ENCODE measurements at regions not wholly inside any gene's neighbourhood (a gene's known extent, or its start where the extent isn't known, plus 50 kb on each side); places are given as distances from the start of the nearest gene placed in this dataset.
A peak's percentile ranks its signal among the peaks of the same experiment; 100 is the strongest.

GRCh38 chr12:46487567-46488131, 115.1 kb upstream of the SLC38A2 start:
- TF ChIP-seq CTCF (IDR thresholded peaks at IDR 0.05; ENCODE audit: low read depth, low read length) (no peak), MAX (IDR thresholded peaks at IDR 0.05; ENCODE audit: low read depth, low read length) (no peak), POLR2A (IDR thresholded peaks at IDR 0.05; ENCODE audit: extremely low read depth, insufficient read length) (no peak), MYC (IDR thresholded peaks at IDR 0.05; ENCODE audit: low read depth, low read length) (no peak)
- DNase-seq (ENCODE audit: low read depth), result peak; percentile 55
- no peak overlapping the region for H3K4me3 ChIP-seq (ENCODE audit: low read depth, low read length)

GRCh38 chr12:46486588-46486987, 114.0 kb upstream of the SLC38A2 start:
- DNase-seq (ENCODE audit: low read depth), result peak; percentile 9
- H3K4me3 ChIP-seq (ENCODE audit: low read depth, low read length), result no peak overlapping the region
- TF ChIP-seq MAX (IDR thresholded peaks at IDR 0.05; ENCODE audit: low read depth, low read length), result no peak
- TF ChIP-seq CTCF (IDR thresholded peaks at IDR 0.05; ENCODE audit: low read depth, low read length), result no peak
- no peak for TF ChIP-seq POLR2A (IDR thresholded peaks at IDR 0.05; ENCODE audit: extremely low read depth, insufficient read length)
- no peak for TF ChIP-seq MYC (IDR thresholded peaks at IDR 0.05; ENCODE audit: low read depth, low read length)

- H3K4me3 ChIP-seq (ENCODE audit: low read depth, low read length), result no peak overlapping the region
These were observed 113.3 kb upstream of the SLC38A2 start for GRCh38 chr12:46485853-46486252.

GRCh38 chr12:46484396-46485061, 112.0 kb upstream of the SLC38A2 start:
- TF ChIP-seq MAX (IDR thresholded peaks at IDR 0.05; ENCODE audit: low read depth, low read length) (no peak), MYC (IDR thresholded peaks at IDR 0.05; ENCODE audit: low read depth, low read length) (no peak), POLR2A (IDR thresholded peaks at IDR 0.05; ENCODE audit: extremely low read depth, insufficient read length) (no peak), CTCF (IDR thresholded peaks at IDR 0.05; ENCODE audit: low read depth, low read length) (no peak)
- no peak for DNase-seq (ENCODE audit: low read depth)

More at GRCh38 chr12:46485853-46486252, 113.3 kb upstream of the SLC38A2 start:
- TF ChIP-seq MAX (IDR thresholded peaks at IDR 0.05; ENCODE audit: low read depth, low read length) (no peak), MYC (IDR thresholded peaks at IDR 0.05; ENCODE audit: low read depth, low read length) (no peak), POLR2A (IDR thresholded peaks at IDR 0.05; ENCODE audit: extremely low read depth, insufficient read length) (no peak), CTCF (IDR thresholded peaks at IDR 0.05; ENCODE audit: low read depth, low read length) (no peak)
- DNase-seq (ENCODE audit: low read depth), result no peak

GRCh38 chr12:46483572-46484395, 111.2 kb upstream of the SLC38A2 start:
- no peak for TF ChIP-seq CTCF (IDR thresholded peaks at IDR 0.05; ENCODE audit: low read depth, low read length)
- no peak for TF ChIP-seq MYC (IDR thresholded peaks at IDR 0.05; ENCODE audit: low read depth, low read length)
- TF ChIP-seq MAX (IDR thresholded peaks at IDR 0.05; ENCODE audit: low read depth, low read length), result no peak
- DNase-seq (ENCODE audit: low read depth), result no peak
- H3K4me3 ChIP-seq (ENCODE audit: low read depth, low read length), result no peak overlapping the region

More at GRCh38 chr12:46484396-46485061, 112.0 kb upstream of the SLC38A2 start:
- no peak overlapping the region for H3K4me3 ChIP-seq (ENCODE audit: low read depth, low read length)

All from NB4 (cell line).